Endothelial cell of umbilical vein (primary cell): ENCODE measurements at regions not wholly inside any gene's neighbourhood (a gene's known extent, or its start where the extent isn't known, plus 50 kb on each side); places are given as distances from the start of the nearest gene placed in this dataset.

Experiments used
- BruUV-seq: library from RNA; stranded (reverse); fragments of 400-500 nt; replicated peaks from 2 replicates; lab custom pipeline; 2021; lab: Mats Ljungman, UMichigan
- CTCF ChIA-PET: fragments of 300-600, 350-600 bp; sonication (Branson Sonifier 250); formaldehyde crosslinking; loops from one replicate; lab custom pipeline; 2021; ENCODE audit warnings: antibody characterized with exemption, inconsistent platforms; lab: Charles Lee
- POLR2A ChIA-PET: fragments of 300-600, 350-600 bp; sonication (Branson Sonifier 250); formaldehyde crosslinking; loops from one replicate; lab custom pipeline; 2021; ENCODE audit warnings: antibody characterized with exemption, inconsistent platforms; lab: Charles Lee
- DNase-seq: peaks from one replicate; pipeline ENCODE4 v3.0.0-alpha.2; 2011; ENCODE audit warnings: low read depth, low spot score
- FAIRE-seq: peaks from 2 replicates; lab custom pipeline; 2011; peaks lifted over from hg19 to GRCh38; lab: Jason Lieb, UNC
- H2AFZ ChIP-seq: 2 replicates; pipeline ENCODE4 v1.6.0; 2012; ENCODE audit warnings: low read depth, low read length, control low read depth, inconsistent platforms
- H3K27ac ChIP-seq: 2 replicates; pipeline ENCODE4 v1.5.1; 2011; ENCODE audit warnings: low read depth, mild to moderate bottlenecking, control low read depth, low read length, moderate library complexity; ENCODE audit not compliant: insufficient read depth
- H3K27me3 ChIP-seq, 2 experiments: 2 replicates each; pipeline versions ENCODE4 v1.6.0 to v1.6.1; 2011; ENCODE audit warnings: low read length in 2 of 2, mixed read lengths in 1 of 2; ENCODE audit not compliant: control insufficient read depth in 2 of 2, insufficient read depth in 2 of 2
- H3K36me3 ChIP-seq, 2 experiments: 2 replicates in 1 of 2; 3 replicates in 1 of 2; pipeline ENCODE4 v1.5.1; 2011; ENCODE audit warnings: low read length in 2 of 2, mild to moderate bottlenecking in 1 of 2, moderate library complexity in 1 of 2; ENCODE audit not compliant: control insufficient read depth in 2 of 2, insufficient read depth in 2 of 2; ENCODE audit errors: extremely low read depth in 1 of 2
- H3K4me1 ChIP-seq: 3 replicates; pipeline ENCODE4 v1.5.1; 2011; ENCODE audit warnings: mild to moderate bottlenecking, low read length; ENCODE audit not compliant: control insufficient read depth, insufficient read depth; ENCODE audit errors: extremely low read depth
- H3K4me2 ChIP-seq: 2 replicates; pipeline ENCODE4 v1.6.1; 2011; ENCODE audit warnings: low read length, control low read depth, mixed read lengths; ENCODE audit not compliant: insufficient read depth
- H3K4me3 ChIP-seq, 3 experiments: fragments of 200-600 bp in 1 of 3; sonication (generic), shearing (Covaris generic) in 1 of 3; replicated peaks in 1 of 3; 2 replicates each; pipeline ENCODE4 v1.5.1; 2011 to 2016; ENCODE audit warnings: control low read depth in 3 of 3, low read length in 3 of 3, mild to moderate bottlenecking in 2 of 3, inconsistent platforms in 1 of 3, low read depth in 1 of 3, moderate library complexity in 1 of 3; ENCODE audit not compliant: insufficient read depth in 1 of 3
- H3K79me2 ChIP-seq: 2 replicates; pipeline ENCODE4 v1.6.0; 2012; ENCODE audit warnings: low read length, inconsistent platforms; ENCODE audit not compliant: control insufficient read depth, insufficient read depth
- H3K9ac ChIP-seq: replicated peaks from 2 replicates; pipeline ENCODE3; 2011; ENCODE audit warnings: low read length, control low read depth; ENCODE audit not compliant: insufficient read depth; ENCODE audit errors: extremely low read depth
- H3K9me1 ChIP-seq: replicated peaks from 3 replicates; pipeline ENCODE4 v1.6.0; 2011; ENCODE audit warnings: mild to moderate bottlenecking, low read length; ENCODE audit not compliant: control insufficient read depth, insufficient read depth; ENCODE audit errors: extremely low read depth
- H3K9me3 ChIP-seq: replicated peaks from 2 replicates; pipeline ENCODE4 v1.5.1; 2012; ENCODE audit warnings: low read length, inconsistent platforms; ENCODE audit not compliant: control insufficient read depth, insufficient read depth
- H4K20me1 ChIP-seq: replicated peaks from 2 replicates; pipeline ENCODE3; 2011; ENCODE audit warnings: mild to moderate bottlenecking, low read length; ENCODE audit not compliant: control insufficient read depth, insufficient read depth; ENCODE audit errors: extremely low read depth
- FOS ChIP-seq: IDR thresholded peaks from 2 replicates; pipeline ENCODE4 v1.6.1; 2011; ENCODE audit warnings: mild to moderate bottlenecking, low read length, moderate library complexity, borderline replicate concordance; ENCODE audit not compliant: insufficient read depth
- GATA2 ChIP-seq: IDR thresholded peaks from 2 replicates; pipeline ENCODE4 v1.7.0; 2011; ENCODE audit warnings: low read depth, mild to moderate bottlenecking, moderate library complexity, mixed read lengths, low read length; ENCODE audit not compliant: insufficient read length, insufficient read depth
- MYC ChIP-seq: IDR thresholded peaks from one replicate; pipeline ENCODE4 v1.6.1; 2011; ENCODE audit warnings: mild to moderate bottlenecking, low read depth, low read length
- POLR2A ChIP-seq: IDR thresholded peaks from 2 replicates; pipeline ENCODE4 v1.6.1; 2012; ENCODE audit warnings: low read depth, mild to moderate bottlenecking, control low read depth, low read length
- POLR2AphosphoS5 ChIP-seq: IDR thresholded peaks from 2 replicates; pipeline ENCODE4 v1.6.1; 2012; ENCODE audit warnings: low read depth, mild to moderate bottlenecking, control low read depth, low read length, moderate library complexity; ENCODE audit not compliant: insufficient read depth
- dilution Hi-C: fragments of 300-500 bp; cut with MboI; formaldehyde crosslinking; loops from one replicate; pipeline ENCODE4 v1.15.0; 2019; ENCODE audit warnings: low sequenced_read_pairs; ENCODE audit not compliant: extremely low pct_ligation_motif_present
- intact Hi-C: fragments of 100-400 bp; cut with micrococcal nuclease; formaldehyde crosslinking; loops from one replicate; pipeline ENCODE4 v1.10.0; 2022
- TF ChIP-seq, protein P1 (sequence below): IDR thresholded peaks from 2 replicates; pipeline ENCODE4 v1.6.1; 2011; ENCODE audit not compliant: insufficient read depth, insufficient read length

DNA sequence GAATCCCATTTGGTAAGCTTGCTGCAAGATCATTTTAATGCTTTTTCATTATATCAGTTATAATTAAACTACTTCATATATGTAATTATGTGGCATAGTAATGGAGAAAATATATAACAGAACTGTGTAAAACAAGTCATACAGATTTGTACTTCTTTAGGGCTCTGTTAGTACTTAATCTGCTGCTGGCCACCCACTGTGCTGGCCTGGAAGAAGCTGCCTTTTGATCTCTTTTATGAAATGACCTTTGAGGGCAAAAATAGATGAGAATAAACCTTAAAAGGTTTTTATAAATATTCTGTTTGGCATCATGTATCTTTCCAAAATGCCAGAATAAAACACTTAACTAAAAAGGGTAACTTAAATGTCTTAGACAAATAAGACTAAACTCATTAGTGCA, 262.9 kb downstream of the ZIC1 start:
- DNase-seq (no peak), FAIRE-seq (no peak)
- Histone ChIP-seq H3K9me3 (no peaks in the 10 kb centered on the region), H3K4me2 (no peak overlapping the region), H3K9me1 (no peaks in the 10 kb centered on the region), H3K27ac (no peak overlapping the region), H3K79me2 (no peaks in the 10 kb centered on the region), H4K20me1 (no peaks in the 10 kb centered on the region), H2AFZ (no peak overlapping the region), H3K36me3 (no peaks in the 10 kb centered on the region), H3K9ac (no peak overlapping the region), H3K27me3 (peaks cover 0 to 1% of the 10 kb centered on the region in 2 experiments), H3K4me1 (no peaks in the 10 kb centered on the region), H3K4me3 (no peak overlapping the region)
- POLR2A ChIA-PET = no interaction called here
- BruUV-seq = no TSS peak
- TF ChIP-seq GATA2 (no peak), MYC (no peak), POLR2AphosphoS5 (no peak), FOS (no peak), POLR2A (no peak)
- TF ChIP-seq, protein P1, sequence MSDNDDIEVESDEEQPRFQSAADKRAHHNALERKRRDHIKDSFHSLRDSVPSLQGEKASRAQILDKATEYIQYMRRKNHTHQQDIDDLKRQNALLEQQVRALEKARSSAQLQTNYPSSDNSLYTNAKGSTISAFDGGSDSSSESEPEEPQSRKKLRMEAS = no peak
- dilution Hi-C loops (no loop called here), intact Hi-C loops (no loop called here)
- CTCF ChIA-PET = interaction anchor here (1.0 to 1.7 kb wide), 2 partner anchors 10 to 705 kb away, joined by 3 to 4 read pairs; no protein-coding TSS in a partner anchor

DNA sequence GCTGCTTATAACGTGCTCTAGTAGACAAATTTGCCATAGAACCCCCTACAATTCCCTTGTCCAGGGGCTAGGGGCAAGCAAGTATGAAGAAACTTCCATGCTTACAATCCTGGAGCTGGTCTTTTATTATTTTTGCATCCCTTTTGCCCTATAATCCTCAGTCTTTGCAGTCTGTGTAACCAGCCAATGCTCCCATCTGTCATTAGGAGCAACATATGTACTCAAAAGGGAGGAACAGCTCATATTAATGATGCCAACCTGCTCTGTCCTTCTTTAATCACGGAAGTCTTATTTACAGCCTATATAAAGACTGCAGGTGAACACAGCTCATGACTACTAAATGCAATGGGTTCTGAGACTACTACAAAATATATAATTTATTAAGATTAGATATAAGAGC, 263.3 kb downstream of the ZIC1 start:
- no peak for DNase-seq
- ChIA-PET POLR2A (no interaction called here), CTCF (interaction anchor here (1.0 to 1.7 kb wide), 2 partner anchors 10 to 704 kb away, joined by 3 to 4 read pairs; no protein-coding TSS in a partner anchor)
- H3K4me1 ChIP-seq = no peaks in the 10 kb centered on the region
- dilution Hi-C loops (no loop called here), intact Hi-C loops (no loop called here)
- TF ChIP-seq GATA2 = no peak
- H2AFZ ChIP-seq = no peak overlapping the region
- no peaks in the 10 kb centered on the region for H3K9me1 ChIP-seq
- H4K20me1 ChIP-seq = no peaks in the 10 kb centered on the region
- H3K4me3 ChIP-seq = no peak overlapping the region
- H3K36me3 ChIP-seq = no peaks in the 10 kb centered on the region
- peaks cover 0 to 1% of the 10 kb centered on the region in 2 experiments for H3K27me3 ChIP-seq
- no peaks in the 10 kb centered on the region for H3K79me2 ChIP-seq
- no peak for FAIRE-seq
- no peak overlapping the region for H3K4me2 ChIP-seq
- no peak overlapping the region for H3K27ac ChIP-seq
- BruUV-seq = no TSS peak
- H3K9ac ChIP-seq = no peak overlapping the region
- no peaks in the 10 kb centered on the region for H3K9me3 ChIP-seq
